Osteoblast (primary cell): ENCODE measurements at regions not wholly inside any gene's neighbourhood (a gene's known extent, or its start where the extent isn't known, plus 50 kb on each side); places are given as distances from the start of the nearest gene placed in this dataset.

ENCODE experiments used
- DNase-seq: peaks from one replicate; pipeline ENCODE4 v3.0.0; 2011; ENCODE audit warnings: low spot score, mixed read lengths; ENCODE audit not compliant: insufficient read length; ENCODE audit errors: missing footprints
- H2AFZ ChIP-seq: 2 replicates; pipeline ENCODE4 v1.6.0; 2011; ENCODE audit warnings: mild to moderate bottlenecking, low read length
- H3K27ac ChIP-seq: 2 replicates; pipeline ENCODE4 v1.5.1; 2011; ENCODE audit warnings: mild to moderate bottlenecking, low read depth, low read length, moderate library complexity
- H3K27me3 ChIP-seq: 2 replicates; pipeline ENCODE4 v1.6.0; 2012; ENCODE audit warnings: mild to moderate bottlenecking, control low read depth, inconsistent platforms, low read length, moderate library complexity; ENCODE audit not compliant: insufficient read depth
- H3K36me3 ChIP-seq: 2 replicates; pipeline ENCODE4 v1.5.1; 2011; ENCODE audit warnings: mild to moderate bottlenecking, low read length, control low read depth, moderate library complexity; ENCODE audit not compliant: insufficient read depth
- H3K4me1 ChIP-seq: 2 replicates; pipeline ENCODE4 v1.5.1; 2011; ENCODE audit warnings: mild to moderate bottlenecking, low read length, control low read depth, moderate library complexity; ENCODE audit not compliant: insufficient read depth
- H3K4me2 ChIP-seq: 2 replicates; pipeline ENCODE4 v1.6.0; 2011; ENCODE audit warnings: mild to moderate bottlenecking, low read length; ENCODE audit not compliant: insufficient read depth
- H3K4me3 ChIP-seq: fragments of 200-600 bp; sonication (generic); 3 replicates; pipeline ENCODE4 v1.5.1; 2012; ENCODE audit warnings: mild to moderate bottlenecking, low read length, inconsistent platforms; ENCODE audit not compliant: insufficient read depth
- H3K79me2 ChIP-seq: 2 replicates; pipeline ENCODE4 v1.6.0; 2012; ENCODE audit warnings: mild to moderate bottlenecking, low read length, control low read depth, inconsistent platforms; ENCODE audit not compliant: insufficient read depth
- H3K9me3 ChIP-seq: 2 replicates; pipeline ENCODE4 v1.5.1; 2011; ENCODE audit warnings: low read depth, low read length, control low read depth
- H4K20me1 ChIP-seq: 2 replicates; pipeline ENCODE4 v1.6.0; 2012; ENCODE audit warnings: mild to moderate bottlenecking, low read length, control low read depth; ENCODE audit not compliant: insufficient read depth
- TF ChIP-seq, protein P1 (sequence below): IDR thresholded peaks from 2 replicates; pipeline ENCODE4 v1.5.1; 2011; ENCODE audit warnings: mild to moderate bottlenecking, low read depth, low read length, moderate library complexity; ENCODE audit errors: extremely low read depth

GRCh38 chr6:169074526-169074925 is 179.1 kb downstream of the THBS2 start:
- H3K4me3 ChIP-seq, result no peak overlapping the region
- DNase-seq, result no peak
- no peaks in the 10 kb centered on the region for H4K20me1 ChIP-seq
- no peaks in the 10 kb centered on the region for H3K79me2 ChIP-seq
- H3K4me2 ChIP-seq, result no peak overlapping the region
- H2AFZ ChIP-seq, result peak overlapping the region; percentile 16
- peaks cover 55% of the 10 kb centered on the region for H3K4me1 ChIP-seq
- TF ChIP-seq, protein P1, sequence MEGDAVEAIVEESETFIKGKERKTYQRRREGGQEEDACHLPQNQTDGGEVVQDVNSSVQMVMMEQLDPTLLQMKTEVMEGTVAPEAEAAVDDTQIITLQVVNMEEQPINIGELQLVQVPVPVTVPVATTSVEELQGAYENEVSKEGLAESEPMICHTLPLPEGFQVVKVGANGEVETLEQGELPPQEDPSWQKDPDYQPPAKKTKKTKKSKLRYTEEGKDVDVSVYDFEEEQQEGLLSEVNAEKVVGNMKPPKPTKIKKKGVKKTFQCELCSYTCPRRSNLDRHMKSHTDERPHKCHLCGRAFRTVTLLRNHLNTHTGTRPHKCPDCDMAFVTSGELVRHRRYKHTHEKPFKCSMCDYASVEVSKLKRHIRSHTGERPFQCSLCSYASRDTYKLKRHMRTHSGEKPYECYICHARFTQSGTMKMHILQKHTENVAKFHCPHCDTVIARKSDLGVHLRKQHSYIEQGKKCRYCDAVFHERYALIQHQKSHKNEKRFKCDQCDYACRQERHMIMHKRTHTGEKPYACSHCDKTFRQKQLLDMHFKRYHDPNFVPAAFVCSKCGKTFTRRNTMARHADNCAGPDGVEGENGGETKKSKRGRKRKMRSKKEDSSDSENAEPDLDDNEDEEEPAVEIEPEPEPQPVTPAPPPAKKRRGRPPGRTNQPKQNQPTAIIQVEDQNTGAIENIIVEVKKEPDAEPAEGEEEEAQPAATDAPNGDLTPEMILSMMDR, result no peak
- no peaks in the 10 kb centered on the region for H3K27me3 ChIP-seq
- H3K27ac ChIP-seq, result peak overlapping the region; percentile 85
- H3K9me3 ChIP-seq, result no peaks in the 10 kb centered on the region
- H3K36me3 ChIP-seq, result no peaks in the 10 kb centered on the region

GRCh38 chr6:169073311-169073710 is 180.3 kb downstream of the THBS2 start:
- Histone ChIP-seq H4K20me1 (no peaks in the 10 kb centered on the region), H3K27me3 (no peaks in the 10 kb centered on the region), H3K79me2 (no peaks in the 10 kb centered on the region), H3K4me2 (peak overlapping the region; percentile 15), H2AFZ (no peak overlapping the region), H3K4me1 (peaks cover 56% of the 10 kb centered on the region), H3K27ac (peak overlapping the region; percentile 85), H3K9me3 (no peaks in the 10 kb centered on the region), H3K4me3 (no peak overlapping the region), H3K36me3 (no peaks in the 10 kb centered on the region)
- TF ChIP-seq, protein P1, result no peak
- DNase-seq, result peak; percentile 80

DNA sequence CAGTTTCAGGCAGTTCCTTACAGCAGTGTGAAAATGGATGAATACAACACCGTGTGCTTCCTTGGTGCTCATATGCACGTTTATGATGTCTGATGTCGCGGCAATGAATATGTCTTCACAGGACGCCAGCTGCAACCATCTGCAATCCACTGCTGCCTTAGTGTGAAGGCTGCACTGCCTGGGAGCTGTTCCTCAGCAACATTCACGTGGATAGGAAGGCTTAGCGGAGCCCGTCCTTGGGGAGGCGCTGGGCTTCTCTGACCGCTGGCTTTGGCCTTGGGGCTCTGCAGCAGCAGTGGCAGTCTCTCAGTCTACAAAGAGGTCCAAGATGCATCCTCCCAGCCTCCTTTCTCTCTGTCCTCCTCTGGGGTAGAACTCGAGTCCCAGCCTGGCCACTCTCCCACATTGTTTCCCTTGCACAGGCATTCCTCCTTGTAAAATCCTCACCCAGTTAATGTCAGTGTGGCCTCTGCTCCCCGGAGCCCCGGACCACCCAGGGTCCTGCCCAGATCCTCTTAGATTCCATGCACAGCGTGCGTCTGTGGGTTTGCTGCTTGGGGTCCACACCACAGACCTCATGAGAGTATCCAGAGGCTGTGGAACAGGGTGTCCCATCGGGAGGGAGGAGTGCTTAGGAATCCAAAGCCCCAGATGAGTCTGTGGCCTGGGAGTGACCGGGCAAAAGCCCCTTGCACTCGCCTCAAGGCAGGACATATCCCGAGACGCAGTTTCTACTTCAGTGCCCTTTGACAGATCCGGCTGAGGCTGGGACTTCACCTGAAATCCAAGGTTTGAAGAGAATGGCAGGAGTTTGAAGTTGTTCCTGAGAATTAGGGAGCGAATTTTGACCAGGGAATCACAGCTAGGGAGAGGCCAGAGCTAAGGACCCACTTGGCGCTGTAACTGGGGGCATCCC is 181.3 kb downstream of the THBS2 start:
- no peak for DNase-seq
- H3K36me3 ChIP-seq, result no peaks in the 10 kb centered on the region
- no peaks in the 10 kb centered on the region for H4K20me1 ChIP-seq
- no peaks in the 10 kb centered on the region for H3K9me3 ChIP-seq
- no peaks in the 10 kb centered on the region for H3K27me3 ChIP-seq
- peaks cover 56% of the 10 kb centered on the region for H3K4me1 ChIP-seq
- H3K4me3 ChIP-seq, result no peak overlapping the region
- peak overlapping the region; percentile 7 for H2AFZ ChIP-seq
- H3K4me2 ChIP-seq, result no peak overlapping the region
- H3K79me2 ChIP-seq, result no peaks in the 10 kb centered on the region
- peak overlapping the region; percentile 85 for H3K27ac ChIP-seq
- TF ChIP-seq, protein P1, result no peak

DNA sequence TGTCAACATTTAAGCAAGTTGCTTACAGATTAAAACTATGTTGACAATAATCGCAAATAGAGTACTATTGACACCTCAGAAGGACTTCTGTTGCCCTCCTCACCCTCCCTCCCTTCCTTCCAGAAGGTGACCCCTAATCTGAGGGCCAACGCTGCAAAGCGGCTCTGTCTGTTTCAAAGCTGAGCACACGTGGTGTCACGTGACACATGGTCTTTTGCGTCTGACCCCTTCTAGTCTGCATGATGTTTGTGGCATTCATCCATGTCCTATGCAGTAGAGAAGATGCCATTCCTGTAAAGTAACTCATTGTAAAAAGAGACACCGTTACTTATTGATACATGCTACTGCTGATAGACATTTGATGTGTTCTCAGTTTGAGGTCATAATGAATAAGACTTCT is 182.3 kb downstream of the THBS2 start:
- Histone ChIP-seq H3K27me3 (no peaks in the 10 kb centered on the region), H3K4me3 (no peak overlapping the region), H3K36me3 (no peaks in the 10 kb centered on the region), H3K4me1 (peaks cover 56% of the 10 kb centered on the region), H3K4me2 (peak overlapping the region; percentile 33), H3K27ac (peak overlapping the region; percentile 85), H3K79me2 (no peaks in the 10 kb centered on the region), H2AFZ (no peak overlapping the region), H4K20me1 (no peaks in the 10 kb centered on the region), H3K9me3 (no peaks in the 10 kb centered on the region)
- TF ChIP-seq, protein P1, result no peak
- no peak for DNase-seq
